GM23338 (cell line): ENCODE measurements at regions not wholly inside any gene's neighbourhood (a gene's known extent, or its start where the extent isn't known, plus 50 kb on each side); places are given as distances from the start of the nearest gene placed in this dataset.

Experiments
- ATAC-seq: fragments of 200-7000 bp; cut with Tn5 transposase; 3 replicates; pipeline ENCODE4 v1.9.1; 2020
- DNase-seq: peaks from one replicate; pipeline ENCODE4 v3.0.0-alpha.2; 2015; ENCODE audit warnings: low spot score
- H2AFZ ChIP-seq: fragments of 200-600 bp; sonication (generic); 2 replicates; pipeline ENCODE4 v1.8.0; 2016; ENCODE audit warnings: antibody characterized with exemption, mild to moderate bottlenecking, moderate library complexity
- H3F3A ChIP-seq: fragments of 200-600 bp; sonication (generic); replicated peaks from 2 replicates; pipeline ENCODE4 v1.8.0; 2017; ENCODE audit warnings: antibody characterized with exemption, mixed run types, low read depth
- H3K27ac ChIP-seq: fragments of 200-600 bp; sonication (generic); 2 replicates; pipeline ENCODE4 v1.6.1; 2016; ENCODE audit warnings: low read depth
- H3K27me3 ChIP-seq: fragments of 200-600 bp; sonication (generic); 2 replicates; pipeline ENCODE4 v1.8.0; 2016; ENCODE audit warnings: mild to moderate bottlenecking, mixed run types, moderate library complexity; ENCODE audit not compliant: insufficient read depth
- H3K36me3 ChIP-seq: fragments of 200-600 bp; sonication (generic); 2 replicates; pipeline ENCODE4 v1.8.0; 2016; ENCODE audit warnings: mild to moderate bottlenecking; ENCODE audit not compliant: insufficient read depth
- H3K4me1 ChIP-seq: fragments of 200-600 bp; sonication (generic); 2 replicates; pipeline ENCODE4 v1.8.0; 2016; ENCODE audit warnings: mild to moderate bottlenecking, moderate library complexity; ENCODE audit not compliant: insufficient read depth
- H3K4me2 ChIP-seq: fragments of 200-600 bp; sonication (generic); 2 replicates; pipeline ENCODE4 v1.7.1; 2017; ENCODE audit warnings: mixed run types
- H3K4me3 ChIP-seq: fragments of 200-600 bp; sonication (generic); 2 replicates; pipeline ENCODE4 v1.6.1; 2016; ENCODE audit warnings: mixed run types
- H3K79me2 ChIP-seq: fragments of 200-600 bp; sonication (generic); replicated peaks from 2 replicates; pipeline ENCODE4 v1.8.0; 2017; ENCODE audit warnings: mild to moderate bottlenecking; ENCODE audit not compliant: insufficient read depth
- H3K9me2 ChIP-seq: fragments of 200-600 bp; sonication (generic); 2 replicates; pipeline ENCODE4 v1.8.0; 2017; ENCODE audit not compliant: insufficient read depth
- H4K20me1 ChIP-seq: fragments of 200-600 bp; sonication (generic); replicated peaks from 2 replicates; pipeline ENCODE4 v1.8.0; 2017; ENCODE audit warnings: mild to moderate bottlenecking; ENCODE audit not compliant: insufficient read depth
- H3K27ac Mint-ChIP-seq: 2 replicates; pipeline ENCODE4 v1.8.0; 2020; ENCODE audit warnings: inconsistent platforms, mild to moderate bottlenecking, moderate library complexity, mixed read lengths
- H3K27me3 Mint-ChIP-seq: 3 replicates; pipeline ENCODE4 v1.8.0; 2022; ENCODE audit warnings: low read depth, mild to moderate bottlenecking, moderate library complexity, mixed read lengths, inconsistent platforms; ENCODE audit not compliant: insufficient read depth, poor library complexity
- H3K36me3 Mint-ChIP-seq: 3 replicates; pipeline ENCODE4 v1.8.0; 2021; ENCODE audit warnings: low read depth, mild to moderate bottlenecking, inconsistent platforms, moderate library complexity, mixed read lengths
- H3K4me1 Mint-ChIP-seq: 3 replicates; pipeline ENCODE4 v1.8.0; 2020; ENCODE audit warnings: mild to moderate bottlenecking, inconsistent platforms, mixed read lengths
- H3K4me3 Mint-ChIP-seq: 3 replicates; pipeline ENCODE4 v1.8.0; 2021; ENCODE audit warnings: moderate library complexity, mild to moderate bottlenecking, inconsistent platforms, mixed read lengths
- H3K9me3 Mint-ChIP-seq: 3 replicates; pipeline ENCODE4 v1.8.0; 2020; ENCODE audit warnings: moderate library complexity, mild to moderate bottlenecking, inconsistent platforms, mixed read lengths
- CTCF ChIP-seq, 2 experiments: fragments of 200-600 bp in 1 of 2; sonication (generic) in 1 of 2; conservative IDR thresholded peaks; 2 replicates each; pipeline versions ENCODE4 v1.5.1 to v1.6.1; 2016 to 2017; ENCODE audit warnings: antibody characterized with exemption in 2 of 2, low read depth in 2 of 2, mild to moderate bottlenecking in 2 of 2, moderate library complexity in 1 of 2
- ETS1 ChIP-seq: IDR thresholded peaks from 2 replicates; pipeline ENCODE4 v1.6.1; 2016; ENCODE audit warnings: antibody characterized with exemption
- EZH2phosphoT487 ChIP-seq: fragments of 200-600 bp; sonication (generic); IDR thresholded peaks from one replicate; pipeline ENCODE4 v1.8.1; 2018; ENCODE audit warnings: antibody characterized with exemption; ENCODE audit not compliant: unreplicated experiment
- POLR2AphosphoS5 ChIP-seq: IDR thresholded peaks from 2 replicates; pipeline ENCODE4 v1.6.1; 2016; ENCODE audit warnings: antibody characterized with exemption, low read depth
- STAT1 ChIP-seq: IDR thresholded peaks from one replicate; pipeline ENCODE4 v1.6.1; 2016; ENCODE audit warnings: antibody characterized with exemption; ENCODE audit not compliant: unreplicated experiment
- ZNF114 ChIP-seq: fragments of 250-450 bp; sonication (Bioruptor Pico); IDR thresholded peaks from 2 replicates; pipeline ENCODE4 v1.5.0; 2020; ENCODE audit warnings: mild to moderate bottlenecking, moderate library complexity
- ZNF462 ChIP-seq: fragments of 250-450 bp; sonication (Bioruptor Pico); IDR thresholded peaks from 2 replicates; pipeline ENCODE4 v1.5.0; 2020; ENCODE audit warnings: mild to moderate bottlenecking, moderate library complexity

GRCh38 chr5:58312299-58312698 lies 147.6 kb downstream of the PLK2 start (continued):
- no peak for TF ChIP-seq ZNF462 (CRISPR knock-in tag)
- no peak for TF ChIP-seq CTCF (conservative IDR thresholded peaks at IDR 0.05; ENCODE audit: low read depth in 2 of 2)
- no peak for TF ChIP-seq STAT1
- no peak for TF ChIP-seq ETS1
- no peak for TF ChIP-seq EZH2phosphoT487
- no peak for TF ChIP-seq POLR2AphosphoS5
- TF ChIP-seq ZNF114 (CRISPR knock-in tag), result no peak

DNA sequence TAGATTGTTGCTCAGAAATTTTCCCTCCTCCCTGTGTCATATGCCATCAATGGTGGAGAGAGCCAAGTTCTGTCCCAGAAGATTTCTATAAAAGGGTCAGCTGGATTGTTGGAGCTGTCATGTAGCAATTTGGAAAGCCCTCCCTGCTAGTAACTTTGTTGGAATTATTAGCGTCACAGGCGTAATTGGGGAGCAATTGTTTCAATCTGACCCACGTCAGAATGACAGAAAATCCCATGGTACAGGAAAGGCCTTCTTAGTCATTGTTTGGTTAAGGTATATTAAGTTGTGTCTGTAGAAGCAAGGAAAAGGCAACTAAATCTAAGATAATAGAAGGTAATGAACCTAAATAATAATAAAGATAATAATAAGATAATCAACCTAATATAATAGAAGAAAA lies 148.4 kb downstream of the PLK2 start:
- no peak for ATAC-seq
- H3K4me3 Mint-ChIP-seq, result no peak overlapping the region
- TF ChIP-seq ZNF462 (CRISPR knock-in tag) (no peak), POLR2AphosphoS5 (no peak)

More for the DNA sequence above, 148.4 kb downstream of the PLK2 start:
- no peak overlapping the region for H2AFZ ChIP-seq
- Mint-ChIP-seq H3K36me3 (no peaks in the 10 kb centered on the region), H3K27me3 (no peaks in the 10 kb centered on the region), H3K9me3 (0 out of 3 replicates have a peak, but pooled peaks cover 6% of the 10 kb centered on the region), H3K27ac (no peak overlapping the region), H3K4me1 (no peaks in the 10 kb centered on the region)
- H3K9me2 ChIP-seq, result no peaks in the 10 kb centered on the region
- DNase-seq, result no peak
- H3K4me2 ChIP-seq, result no peak overlapping the region
- H3K79me2 ChIP-seq, result no peaks in the 10 kb centered on the region
- no peaks in the 10 kb centered on the region; the same call in 1 of the 2 replicates for H3K36me3 ChIP-seq
- no peak overlapping the region for H3K4me3 ChIP-seq
- no peak overlapping the region for H3K27ac ChIP-seq
- H4K20me1 ChIP-seq, result no peaks in the 10 kb centered on the region
- no peaks in the 10 kb centered on the region for H3K4me1 ChIP-seq
- H3K27me3 ChIP-seq, result no peaks in the 10 kb centered on the region
- H3F3A ChIP-seq, result no peaks in the 10 kb centered on the region
